Left ventricle myocardium inferior (tissue), 1 donor: ENCODE measurements at regions not wholly inside any gene's neighbourhood (a gene's known extent, or its start where the extent isn't known, plus 50 kb on each side); places are given as distances from the start of the nearest gene placed in this dataset.

ENCODE experiments used
- DNase-seq: peaks from one replicate; pipeline ENCODE4 v3.0.0-alpha.2; 2020
- H3K27ac ChIP-seq: fragments of 200-600 bp; replicated peaks from 2 replicates; pipeline ENCODE4 v1.8.0; 2021
- H3K27me3 ChIP-seq: fragments of 200-600 bp; 2 replicates; pipeline ENCODE4 v1.8.0; 2021; ENCODE audit warnings: low read depth
- H3K36me3 ChIP-seq: fragments of 200-600 bp; 2 replicates; pipeline ENCODE4 v1.8.0; 2021
- H3K4me1 ChIP-seq: fragments of 200-600 bp; 2 replicates; pipeline ENCODE4 v1.8.0; 2021
- H3K4me3 ChIP-seq: fragments of 200-600 bp; 2 replicates; pipeline ENCODE4 v1.8.0; 2021; ENCODE audit warnings: mild to moderate bottlenecking, moderate library complexity
- H3K9me3 ChIP-seq: fragments of 200-600 bp; replicated peaks from 2 replicates; pipeline ENCODE4 v1.8.0; 2021
- intact Hi-C: fragments of 100-400 bp; cut with micrococcal nuclease; formaldehyde crosslinking; loops from one replicate; pipeline ENCODE4 v1.11.0; 2022
- TF ChIP-seq, protein P1 (sequence below): fragments of 200-600 bp; IDR thresholded peaks from 2 replicates; pipeline ENCODE4 v1.8.0; 2021; ENCODE audit warnings: antibody characterized with exemption, mild to moderate bottlenecking, borderline replicate concordance
- donor health status: DM: no; HTN: yes; CAD: no; lungs with severe emphysema.

DNA sequence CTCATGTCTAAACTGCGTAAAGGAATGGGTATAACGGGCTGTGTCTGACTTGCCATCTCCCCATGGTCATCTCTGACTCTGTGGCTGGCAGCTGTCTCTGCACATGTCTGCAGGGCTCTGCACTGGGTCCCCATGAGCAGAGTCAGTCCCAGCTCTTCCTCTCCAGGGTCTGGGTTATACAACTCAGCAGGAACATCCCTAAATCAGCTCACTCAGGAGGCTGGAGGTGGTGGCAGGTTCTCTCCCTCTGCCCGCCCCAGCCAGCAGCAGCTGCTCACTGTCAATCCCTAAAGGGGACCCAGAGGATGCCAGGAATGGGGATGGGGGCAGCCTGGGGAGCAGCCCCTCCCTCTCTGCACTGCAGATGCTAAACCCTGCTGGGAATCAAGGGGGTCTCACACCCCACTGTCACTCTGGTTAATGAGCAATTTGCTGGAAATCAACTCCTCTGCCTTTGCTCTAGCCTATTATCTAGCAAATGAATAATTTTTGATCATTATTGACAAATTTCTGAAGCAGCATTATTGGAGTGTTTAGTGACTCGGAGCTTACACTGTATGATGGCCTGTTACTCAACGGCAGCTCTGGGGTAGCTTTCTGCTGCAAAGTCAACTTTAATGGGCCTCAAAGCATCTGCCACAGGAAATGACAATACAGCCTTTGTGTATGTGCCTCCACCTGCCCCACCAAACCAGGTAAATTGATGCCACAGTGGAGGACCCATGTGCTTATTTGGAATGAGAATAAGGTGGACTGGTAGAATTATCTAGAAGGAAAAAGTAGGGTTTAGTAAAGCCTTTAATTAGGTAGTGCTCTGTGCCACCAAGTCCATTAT is 55.7 kb upstream of the SHANK2 start:
- intact Hi-C loops: no loop called here
- Histone ChIP-seq H3K9me3 (no peaks in the 10 kb centered on the region), H3K36me3 (no peaks in the 10 kb centered on the region), H3K4me3 (no peak overlapping the region), H3K27ac (no peak overlapping the region), H3K4me1 (no peaks in the 10 kb centered on the region), H3K27me3 (peaks cover 60% of the 10 kb centered on the region)
- TF ChIP-seq, protein P1, sequence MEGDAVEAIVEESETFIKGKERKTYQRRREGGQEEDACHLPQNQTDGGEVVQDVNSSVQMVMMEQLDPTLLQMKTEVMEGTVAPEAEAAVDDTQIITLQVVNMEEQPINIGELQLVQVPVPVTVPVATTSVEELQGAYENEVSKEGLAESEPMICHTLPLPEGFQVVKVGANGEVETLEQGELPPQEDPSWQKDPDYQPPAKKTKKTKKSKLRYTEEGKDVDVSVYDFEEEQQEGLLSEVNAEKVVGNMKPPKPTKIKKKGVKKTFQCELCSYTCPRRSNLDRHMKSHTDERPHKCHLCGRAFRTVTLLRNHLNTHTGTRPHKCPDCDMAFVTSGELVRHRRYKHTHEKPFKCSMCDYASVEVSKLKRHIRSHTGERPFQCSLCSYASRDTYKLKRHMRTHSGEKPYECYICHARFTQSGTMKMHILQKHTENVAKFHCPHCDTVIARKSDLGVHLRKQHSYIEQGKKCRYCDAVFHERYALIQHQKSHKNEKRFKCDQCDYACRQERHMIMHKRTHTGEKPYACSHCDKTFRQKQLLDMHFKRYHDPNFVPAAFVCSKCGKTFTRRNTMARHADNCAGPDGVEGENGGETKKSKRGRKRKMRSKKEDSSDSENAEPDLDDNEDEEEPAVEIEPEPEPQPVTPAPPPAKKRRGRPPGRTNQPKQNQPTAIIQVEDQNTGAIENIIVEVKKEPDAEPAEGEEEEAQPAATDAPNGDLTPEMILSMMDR: no peak
- no peak for DNase-seq

DNA sequence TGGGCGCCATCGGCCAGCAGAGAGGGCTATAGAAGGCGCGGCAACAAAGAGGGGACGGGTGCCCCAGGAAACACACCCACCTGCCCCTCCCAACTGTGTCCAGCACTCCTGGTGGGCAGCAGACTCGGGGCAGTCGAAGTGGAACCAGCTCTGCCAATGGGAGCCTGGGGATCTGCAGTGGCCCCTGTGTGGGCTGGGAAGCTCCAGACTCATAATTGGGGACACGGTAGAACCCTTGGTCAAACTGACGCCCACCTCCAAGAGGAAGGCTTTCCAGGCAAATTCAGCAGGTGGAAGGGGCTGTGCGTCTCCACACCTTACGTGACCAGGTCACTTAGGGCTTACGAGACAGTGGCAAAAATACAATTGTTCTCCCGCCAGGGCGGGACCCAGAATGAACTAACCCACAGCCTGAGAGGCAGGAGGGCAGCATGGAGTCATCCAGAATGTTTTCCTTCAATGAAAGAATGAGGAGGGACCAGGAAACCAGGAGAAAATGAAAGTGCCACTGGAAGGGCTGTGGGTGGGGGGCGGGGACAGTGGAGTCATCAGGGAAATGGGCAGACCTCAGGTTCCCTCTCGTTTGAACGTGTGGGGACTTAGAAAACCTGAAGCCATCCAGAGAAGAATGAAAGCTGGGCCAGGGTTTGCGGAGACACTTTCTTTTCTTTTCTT is 53.2 kb upstream of the SHANK2 start:
- Histone ChIP-seq H3K27ac (no peak overlapping the region), H3K4me3 (no peak overlapping the region), H3K36me3 (no peaks in the 10 kb centered on the region), H3K27me3 (peaks cover 68% of the 10 kb centered on the region), H3K9me3 (no peaks in the 10 kb centered on the region), H3K4me1 (no peaks in the 10 kb centered on the region)
- DNase-seq: no peak
- TF ChIP-seq, protein P1: no peak
- intact Hi-C loops: no loop called here

DNA sequence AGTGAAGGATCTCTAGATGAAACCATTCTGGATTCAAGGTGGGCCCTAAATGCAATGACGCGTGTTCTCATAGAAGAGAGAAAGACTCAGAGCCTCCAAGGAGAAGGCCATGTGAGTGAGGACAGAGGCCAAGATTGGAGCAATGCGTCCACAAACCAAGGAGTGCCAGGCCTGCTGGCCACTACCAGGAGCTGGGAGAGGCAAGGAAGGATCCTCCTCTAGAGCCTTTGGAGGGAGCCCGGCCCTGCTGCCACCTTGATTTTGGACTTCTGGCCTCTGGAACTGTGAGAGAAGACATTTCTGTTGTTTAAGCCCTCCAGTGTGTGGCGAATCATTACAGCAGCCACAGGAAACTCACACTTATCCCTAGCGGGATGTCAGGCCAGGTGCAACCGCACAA is 52.7 kb upstream of the SHANK2 start:
- H3K27ac ChIP-seq: no peak overlapping the region
- H3K4me3 ChIP-seq: no peak overlapping the region
- peaks cover 70% of the 10 kb centered on the region for H3K27me3 ChIP-seq
- no peaks in the 10 kb centered on the region for H3K36me3 ChIP-seq
- intact Hi-C loops: no loop called here
- TF ChIP-seq, protein P1: no peak
- no peaks in the 10 kb centered on the region for H3K9me3 ChIP-seq
- H3K4me1 ChIP-seq: no peaks in the 10 kb centered on the region
- no peak for DNase-seq

DNA sequence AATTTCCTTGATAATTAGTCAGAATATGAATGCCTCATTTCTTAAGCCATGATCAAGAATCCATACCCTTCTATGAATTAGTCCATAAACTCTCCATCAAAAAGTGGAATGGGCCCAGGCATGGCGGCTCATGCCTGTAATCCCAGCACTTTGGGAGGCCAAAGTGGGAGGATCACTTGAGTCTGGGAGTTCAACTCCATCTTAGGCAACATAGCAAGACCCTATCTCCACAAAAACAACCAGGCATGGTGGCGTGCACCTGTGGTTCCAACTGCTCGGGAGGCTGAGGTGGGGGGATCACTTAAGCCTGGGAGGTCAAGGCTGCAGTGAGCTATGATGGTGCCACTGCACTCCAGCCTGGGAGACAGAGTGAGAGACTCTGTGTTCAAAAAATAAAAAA is 52.1 kb upstream of the SHANK2 start:
- intact Hi-C loops: no loop called here
- no peaks in the 10 kb centered on the region for H3K36me3 ChIP-seq
- H3K4me3 ChIP-seq: no peak overlapping the region
- no peak for DNase-seq
- H3K9me3 ChIP-seq: no peaks in the 10 kb centered on the region
- no peak overlapping the region for H3K27ac ChIP-seq
- peaks cover 76% of the 10 kb centered on the region for H3K27me3 ChIP-seq
- TF ChIP-seq, protein P1: no peak
- no peaks in the 10 kb centered on the region for H3K4me1 ChIP-seq

DNA sequence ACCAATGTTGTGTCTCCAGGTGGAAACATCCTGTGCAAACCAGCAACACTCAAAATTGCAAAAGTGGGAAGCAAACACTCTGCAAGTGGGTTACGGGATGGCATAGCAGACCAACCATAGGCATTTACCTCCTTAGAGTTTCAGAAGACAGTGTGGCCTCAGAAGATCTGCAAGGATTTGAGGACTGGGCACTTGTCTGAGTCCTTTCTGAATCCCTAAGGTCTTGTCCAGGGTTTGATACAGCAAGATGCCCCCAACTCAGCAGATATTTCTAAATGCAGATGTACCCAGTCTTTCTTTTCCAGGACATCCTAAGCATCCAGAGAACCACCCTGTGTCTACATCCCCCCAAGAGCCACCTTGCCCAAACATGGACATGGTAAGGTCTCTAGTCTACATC is 51.7 kb upstream of the SHANK2 start:
- Histone ChIP-seq H3K4me1 (no peaks in the 10 kb centered on the region), H3K9me3 (no peaks in the 10 kb centered on the region), H3K27ac (no peak overlapping the region), H3K36me3 (no peaks in the 10 kb centered on the region), H3K4me3 (no peak overlapping the region), H3K27me3 (peaks cover 80% of the 10 kb centered on the region)
- TF ChIP-seq, protein P1: no peak
- DNase-seq: no peak
- intact Hi-C loops: no loop called here
